Neural cell (in vitro differentiated cells): ENCODE measurements at regions not wholly inside any gene's neighbourhood (a gene's known extent, or its start where the extent isn't known, plus 50 kb on each side); places are given as distances from the start of the nearest gene placed in this dataset.
A peak's percentile ranks its signal among the peaks of the same experiment; 100 is the strongest.

Experiments
- H2AFZ ChIP-seq: fragments of 200-600, 300-800 bp; sonication (generic), shearing (Covaris generic); 2 replicates; pipeline ENCODE4 v1.6.0; 2014; ENCODE audit warnings: low read depth, mild to moderate bottlenecking, antibody characterized with exemption, low read length, moderate library complexity
- H3F3A ChIP-seq: fragments of 200-600 bp; shearing (Covaris generic); 2 replicates; pipeline ENCODE4 v1.6.1; 2016; ENCODE audit warnings: mild to moderate bottlenecking, moderate library complexity, mixed read lengths, antibody characterized with exemption, low read length; ENCODE audit not compliant: insufficient read depth, poor library complexity, severe bottlenecking
- H3K27ac ChIP-seq: fragments of 200-600, 300-800 bp; sonication (generic), shearing (Covaris generic); 2 replicates; pipeline ENCODE4 v1.5.1; 2014; ENCODE audit warnings: mild to moderate bottlenecking, low read length, moderate library complexity
- H3K27me3 ChIP-seq: fragments of 300-800, 200-600 bp; sonication (generic), shearing (Covaris generic); 2 replicates; pipeline ENCODE4 v1.6.0; 2014; ENCODE audit warnings: mild to moderate bottlenecking, low read depth, low read length, moderate library complexity; ENCODE audit not compliant: insufficient read depth
- H3K36me3 ChIP-seq: fragments of 300-800, 200-600 bp; sonication (generic), shearing (Covaris generic); 2 replicates; pipeline ENCODE4 v1.5.1; 2014; ENCODE audit warnings: mild to moderate bottlenecking, antibody characterized with exemption, low read length, moderate library complexity; ENCODE audit not compliant: insufficient read depth
- H3K4me2 ChIP-seq: fragments of 300-800, 200-600 bp; sonication (generic), shearing (Covaris generic); 2 replicates; pipeline ENCODE4 v1.6.0; 2014; ENCODE audit warnings: mild to moderate bottlenecking, low read length
- H3K4me3 ChIP-seq: fragments of 300-800, 200-600 bp; sonication (generic), shearing (Covaris generic); 2 replicates; pipeline ENCODE4 v1.5.1; 2014; ENCODE audit warnings: mild to moderate bottlenecking, low read length, moderate library complexity
- H3K79me2 ChIP-seq: fragments of 200-600 bp; shearing (Covaris generic); replicated peaks from 2 replicates; pipeline ENCODE4 v1.6.0; 2014; ENCODE audit warnings: mild to moderate bottlenecking, low read length, moderate library complexity; ENCODE audit not compliant: insufficient read depth
- H3K9ac ChIP-seq: fragments of 300-800, 200-600 bp; sonication (generic), shearing (Covaris generic); 2 replicates; pipeline ENCODE4 v1.6.1; 2016; ENCODE audit warnings: mild to moderate bottlenecking, low read length, mixed read lengths
- H3K9me2 ChIP-seq: fragments of 200-600 bp; shearing (Covaris generic); 2 replicates; pipeline ENCODE4 v1.6.1; 2016; ENCODE audit warnings: mild to moderate bottlenecking, low read length, mixed read lengths; ENCODE audit not compliant: insufficient read depth
- H3K9me3 ChIP-seq: fragments of 200-600, 300-800 bp; sonication (generic), shearing (Covaris generic); 2 replicates; pipeline ENCODE4 v1.6.1; 2016; ENCODE audit warnings: mild to moderate bottlenecking, mixed run types, low read length, moderate library complexity, mixed read lengths
- H4K20me1 ChIP-seq: fragments of 200-600 bp; shearing (Covaris generic); 2 replicates; pipeline ENCODE4 v1.6.1; 2016; ENCODE audit warnings: mild to moderate bottlenecking, mixed run types; ENCODE audit not compliant: insufficient read depth
- EP300 ChIP-seq: fragments of 450-650 bp; conservative IDR thresholded peaks from 2 replicates; pipeline ENCODE4 v1.6.1; 2014; ENCODE audit warnings: antibody characterized with exemption, mild to moderate bottlenecking, moderate library complexity; ENCODE audit not compliant: poor library complexity, severe bottlenecking
- EZH2 ChIP-seq: fragments of 200-600, 300-800 bp; shearing (Covaris generic), sonication (generic); IDR thresholded peaks from 2 replicates; pipeline ENCODE4 v1.6.1; 2014; ENCODE audit warnings: antibody characterized with exemption, low read length, borderline replicate concordance, mild to moderate bottlenecking; ENCODE audit not compliant: insufficient read depth, poor library complexity, severe bottlenecking
- MXI1 ChIP-seq: fragments of 450-650 bp; conservative IDR thresholded peaks from 2 replicates; pipeline ENCODE4 v1.6.1; 2014; ENCODE audit warnings: antibody characterized with exemption, mild to moderate bottlenecking; ENCODE audit not compliant: poor library complexity, severe bottlenecking
- POLR2AphosphoS5 ChIP-seq: IDR thresholded peaks from 2 replicates; pipeline ENCODE4 v1.6.1; 2012
- RAD21 ChIP-seq: fragments of 450-650 bp; conservative IDR thresholded peaks from 2 replicates; pipeline ENCODE4 v1.6.1; 2014; ENCODE audit warnings: antibody characterized with exemption, mild to moderate bottlenecking, moderate library complexity
- SMC3 ChIP-seq: fragments of 450-650 bp; conservative IDR thresholded peaks from 2 replicates; pipeline ENCODE4 v1.6.1; 2014; ENCODE audit warnings: antibody characterized with exemption, mild to moderate bottlenecking, moderate library complexity; ENCODE audit not compliant: poor library complexity
- TAF1 ChIP-seq: IDR thresholded peaks from 2 replicates; pipeline ENCODE4 v1.6.1; 2012; ENCODE audit warnings: low read depth
- TF ChIP-seq, protein P1 (sequence below): IDR thresholded peaks from 2 replicates; pipeline ENCODE4 v1.6.1; 2012; ENCODE audit warnings: borderline replicate concordance
- TF ChIP-seq, protein P2 (sequence below): fragments of 450-650 bp; IDR thresholded peaks from 2 replicates; pipeline ENCODE4 v1.5.1; 2014; ENCODE audit warnings: antibody characterized with exemption, mild to moderate bottlenecking, moderate library complexity; ENCODE audit not compliant: poor library complexity, severe bottlenecking

DNA sequence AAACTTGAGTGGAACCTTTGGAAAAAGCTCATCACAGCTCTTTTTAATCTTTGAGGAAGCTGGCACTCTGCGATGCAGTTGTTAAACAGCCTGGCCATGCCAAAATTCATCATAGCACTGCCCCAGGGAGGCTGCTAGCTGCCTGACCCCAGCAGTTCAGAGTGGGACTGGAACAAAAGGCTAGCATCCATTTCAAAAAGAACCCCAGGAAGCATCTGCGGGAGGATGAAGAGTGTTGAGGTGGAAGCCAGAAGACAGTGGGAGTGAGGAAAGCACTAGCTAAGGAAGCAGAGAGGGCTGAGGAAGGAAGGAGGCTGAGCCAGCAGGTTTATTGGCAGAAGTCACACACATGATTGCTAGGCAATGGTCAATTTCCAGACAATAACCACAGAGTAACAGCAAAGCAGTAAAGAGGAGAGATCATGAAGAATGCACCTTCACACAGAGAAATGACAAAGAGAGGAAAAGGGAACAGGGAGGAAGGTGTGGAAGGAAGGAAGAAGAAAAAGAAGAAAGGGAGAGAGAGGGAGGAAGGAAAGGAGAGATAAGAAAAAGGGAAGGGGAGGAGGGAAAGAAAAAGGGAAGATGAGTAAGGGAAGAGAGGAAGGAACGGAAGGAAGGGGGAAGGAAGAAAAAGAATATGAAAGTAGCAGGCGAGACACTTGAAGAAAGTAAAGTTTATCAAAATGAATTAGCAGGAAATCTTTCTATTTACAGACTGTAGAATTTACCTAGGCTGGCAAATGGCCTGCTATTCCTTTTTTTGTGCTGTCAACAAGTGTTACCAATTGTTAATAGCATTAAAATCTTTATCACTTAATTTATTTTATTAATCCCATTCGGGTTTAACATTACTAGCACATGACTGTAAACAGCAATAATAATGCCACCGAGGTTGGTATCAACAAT, 270.0 kb upstream of the PSMD7 start:
- Histone ChIP-seq H3K9me2 (no peaks in the 10 kb centered on the region), H2AFZ (peak overlapping the region; percentile 34), H4K20me1 (no peaks in the 10 kb centered on the region), H3K27me3 (no peaks in the 10 kb centered on the region), H3K27ac (peak overlapping the region; percentile 55), H3K36me3 (no peaks in the 10 kb centered on the region), H3K4me3 (no peak overlapping the region), H3K9me3 (no peaks in the 10 kb centered on the region), H3F3A (peaks cover 5% of the 10 kb centered on the region), H3K4me2 (no peak overlapping the region), H3K9ac (peak overlapping the region; percentile 15), H3K79me2 (no peaks in the 10 kb centered on the region)
- TF ChIP-seq EZH2 = no peak
- TF ChIP-seq, protein P1, sequence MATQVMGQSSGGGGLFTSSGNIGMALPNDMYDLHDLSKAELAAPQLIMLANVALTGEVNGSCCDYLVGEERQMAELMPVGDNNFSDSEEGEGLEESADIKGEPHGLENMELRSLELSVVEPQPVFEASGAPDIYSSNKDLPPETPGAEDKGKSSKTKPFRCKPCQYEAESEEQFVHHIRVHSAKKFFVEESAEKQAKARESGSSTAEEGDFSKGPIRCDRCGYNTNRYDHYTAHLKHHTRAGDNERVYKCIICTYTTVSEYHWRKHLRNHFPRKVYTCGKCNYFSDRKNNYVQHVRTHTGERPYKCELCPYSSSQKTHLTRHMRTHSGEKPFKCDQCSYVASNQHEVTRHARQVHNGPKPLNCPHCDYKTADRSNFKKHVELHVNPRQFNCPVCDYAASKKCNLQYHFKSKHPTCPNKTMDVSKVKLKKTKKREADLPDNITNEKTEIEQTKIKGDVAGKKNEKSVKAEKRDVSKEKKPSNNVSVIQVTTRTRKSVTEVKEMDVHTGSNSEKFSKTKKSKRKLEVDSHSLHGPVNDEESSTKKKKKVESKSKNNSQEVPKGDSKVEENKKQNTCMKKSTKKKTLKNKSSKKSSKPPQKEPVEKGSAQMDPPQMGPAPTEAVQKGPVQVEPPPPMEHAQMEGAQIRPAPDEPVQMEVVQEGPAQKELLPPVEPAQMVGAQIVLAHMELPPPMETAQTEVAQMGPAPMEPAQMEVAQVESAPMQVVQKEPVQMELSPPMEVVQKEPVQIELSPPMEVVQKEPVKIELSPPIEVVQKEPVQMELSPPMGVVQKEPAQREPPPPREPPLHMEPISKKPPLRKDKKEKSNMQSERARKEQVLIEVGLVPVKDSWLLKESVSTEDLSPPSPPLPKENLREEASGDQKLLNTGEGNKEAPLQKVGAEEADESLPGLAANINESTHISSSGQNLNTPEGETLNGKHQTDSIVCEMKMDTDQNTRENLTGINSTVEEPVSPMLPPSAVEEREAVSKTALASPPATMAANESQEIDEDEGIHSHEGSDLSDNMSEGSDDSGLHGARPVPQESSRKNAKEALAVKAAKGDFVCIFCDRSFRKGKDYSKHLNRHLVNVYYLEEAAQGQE = no peak

DNA sequence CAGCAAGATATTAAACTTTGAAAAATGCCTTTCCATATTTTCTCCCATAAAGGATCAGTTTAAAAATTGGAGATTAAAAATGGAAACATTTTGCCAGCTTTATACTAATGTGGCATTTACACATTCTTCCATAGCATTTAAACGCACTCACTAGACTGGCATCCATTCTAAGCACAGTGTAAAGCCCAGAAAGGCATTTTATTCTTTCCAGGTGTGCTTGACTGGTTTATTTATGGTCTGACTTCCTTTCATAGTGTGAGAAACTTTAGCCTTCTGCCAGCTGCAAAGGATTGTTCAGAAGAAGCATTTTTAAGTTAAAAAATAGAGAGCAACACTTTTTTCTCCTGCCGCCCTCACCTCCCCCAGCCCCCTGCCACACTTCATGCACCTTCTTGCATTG, 271.7 kb upstream of the PSMD7 start:
- H3K27ac ChIP-seq = peak overlapping the region; percentile 6
- no peaks in the 10 kb centered on the region for H3K79me2 ChIP-seq
- no peaks in the 10 kb centered on the region for H3K9me2 ChIP-seq
- no peak overlapping the region for H2AFZ ChIP-seq
- H3K9ac ChIP-seq = no peak overlapping the region
- no peak overlapping the region for H3K4me2 ChIP-seq
- no peak for TF ChIP-seq RAD21
- no peak for TF ChIP-seq EP300
- no peak for TF ChIP-seq TAF1
- TF ChIP-seq MXI1 = no peak
- TF ChIP-seq, protein P1 = no peak
- no peak for TF ChIP-seq SMC3
- TF ChIP-seq, protein P2, sequence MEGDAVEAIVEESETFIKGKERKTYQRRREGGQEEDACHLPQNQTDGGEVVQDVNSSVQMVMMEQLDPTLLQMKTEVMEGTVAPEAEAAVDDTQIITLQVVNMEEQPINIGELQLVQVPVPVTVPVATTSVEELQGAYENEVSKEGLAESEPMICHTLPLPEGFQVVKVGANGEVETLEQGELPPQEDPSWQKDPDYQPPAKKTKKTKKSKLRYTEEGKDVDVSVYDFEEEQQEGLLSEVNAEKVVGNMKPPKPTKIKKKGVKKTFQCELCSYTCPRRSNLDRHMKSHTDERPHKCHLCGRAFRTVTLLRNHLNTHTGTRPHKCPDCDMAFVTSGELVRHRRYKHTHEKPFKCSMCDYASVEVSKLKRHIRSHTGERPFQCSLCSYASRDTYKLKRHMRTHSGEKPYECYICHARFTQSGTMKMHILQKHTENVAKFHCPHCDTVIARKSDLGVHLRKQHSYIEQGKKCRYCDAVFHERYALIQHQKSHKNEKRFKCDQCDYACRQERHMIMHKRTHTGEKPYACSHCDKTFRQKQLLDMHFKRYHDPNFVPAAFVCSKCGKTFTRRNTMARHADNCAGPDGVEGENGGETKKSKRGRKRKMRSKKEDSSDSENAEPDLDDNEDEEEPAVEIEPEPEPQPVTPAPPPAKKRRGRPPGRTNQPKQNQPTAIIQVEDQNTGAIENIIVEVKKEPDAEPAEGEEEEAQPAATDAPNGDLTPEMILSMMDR = no peak
- TF ChIP-seq POLR2AphosphoS5 = no peak
- TF ChIP-seq EZH2 = no peak
- no peak overlapping the region for H3K4me3 ChIP-seq
- H3K27me3 ChIP-seq = no peaks in the 10 kb centered on the region
- H4K20me1 ChIP-seq = no peaks in the 10 kb centered on the region
- H3K36me3 ChIP-seq = no peaks in the 10 kb centered on the region
- peaks cover 3% of the 10 kb centered on the region for H3F3A ChIP-seq
- H3K9me3 ChIP-seq = no peaks in the 10 kb centered on the region
